ENCODE measurements at regions not wholly inside any gene's neighbourhood (a gene's known extent, or its start where the extent isn't known, plus 50 kb on each side); places are given as distances from the start of the nearest gene placed in this dataset.

GRCh38 chr13:80244574-80244973 lies 96.4 kb downstream of the SPRY2 start:
- TF ChIP-seq POLR2A (IDR thresholded peaks at IDR 0.05) (no peak), CTCF (IDR thresholded peaks at IDR 0.05) (no peak)

Data from heart left ventricle (tissue), 13 donors.